ENCODE measurements at regions not wholly inside any gene's neighbourhood (a gene's known extent, or its start where the extent isn't known, plus 50 kb on each side); places are given as distances from the start of the nearest gene placed in this dataset.

DNA sequence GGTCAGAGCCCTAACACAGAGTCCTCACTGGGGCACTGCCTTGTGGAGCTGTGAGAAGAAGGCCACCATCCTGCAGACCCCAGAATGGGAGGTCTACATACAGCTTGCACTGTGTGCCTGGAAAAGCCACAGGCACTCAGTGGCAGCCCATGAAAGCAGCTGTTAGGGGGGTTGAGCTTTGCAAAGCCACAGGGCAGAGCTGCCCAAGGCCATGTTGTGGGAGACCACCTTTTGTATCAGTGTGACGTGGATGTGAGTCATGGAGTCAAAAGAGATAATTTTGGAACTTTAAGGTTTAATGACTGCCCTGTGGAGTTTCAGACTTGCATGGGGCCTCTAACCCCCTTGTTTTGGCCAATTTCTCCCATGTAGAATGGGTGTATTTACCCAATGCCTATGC, 52.9 kb upstream of the TPRG1 start:
- no peak for DNase-seq

- DNase-seq: no peak
Measured at GRCh38 chr3:189119950-189120349, 51.8 kb upstream of the TPRG1 start.

- no peak for DNase-seq
Measured at GRCh38 chr3:189121092-189121491, 50.7 kb upstream of the TPRG1 start.
